ENCODE measurements at regions not wholly inside any gene's neighbourhood (a gene's known extent, or its start where the extent isn't known, plus 50 kb on each side); places are given as distances from the start of the nearest gene placed in this dataset.

GRCh38 chr15:94596707-94597106 is 365.3 kb downstream of the MCTP2 start:
- TF ChIP-seq, protein P1, sequence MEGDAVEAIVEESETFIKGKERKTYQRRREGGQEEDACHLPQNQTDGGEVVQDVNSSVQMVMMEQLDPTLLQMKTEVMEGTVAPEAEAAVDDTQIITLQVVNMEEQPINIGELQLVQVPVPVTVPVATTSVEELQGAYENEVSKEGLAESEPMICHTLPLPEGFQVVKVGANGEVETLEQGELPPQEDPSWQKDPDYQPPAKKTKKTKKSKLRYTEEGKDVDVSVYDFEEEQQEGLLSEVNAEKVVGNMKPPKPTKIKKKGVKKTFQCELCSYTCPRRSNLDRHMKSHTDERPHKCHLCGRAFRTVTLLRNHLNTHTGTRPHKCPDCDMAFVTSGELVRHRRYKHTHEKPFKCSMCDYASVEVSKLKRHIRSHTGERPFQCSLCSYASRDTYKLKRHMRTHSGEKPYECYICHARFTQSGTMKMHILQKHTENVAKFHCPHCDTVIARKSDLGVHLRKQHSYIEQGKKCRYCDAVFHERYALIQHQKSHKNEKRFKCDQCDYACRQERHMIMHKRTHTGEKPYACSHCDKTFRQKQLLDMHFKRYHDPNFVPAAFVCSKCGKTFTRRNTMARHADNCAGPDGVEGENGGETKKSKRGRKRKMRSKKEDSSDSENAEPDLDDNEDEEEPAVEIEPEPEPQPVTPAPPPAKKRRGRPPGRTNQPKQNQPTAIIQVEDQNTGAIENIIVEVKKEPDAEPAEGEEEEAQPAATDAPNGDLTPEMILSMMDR (IDR thresholded peaks at IDR 0.05; ENCODE audit: extremely low read depth, insufficient read depth, missing control alignments), result no peak
- no peak for DNase-seq (ENCODE audit: low spot score)
- in situ Hi-C loops (cut with MboI; ENCODE audit: low pct_unique_long_range_greater_than_20kb, low sequenced_read_pairs, unreplicated experiment), result loop anchor here (25.0 kb wide), 1 partner anchor 691 kb away; no protein-coding TSS in a partner anchor

DNA sequence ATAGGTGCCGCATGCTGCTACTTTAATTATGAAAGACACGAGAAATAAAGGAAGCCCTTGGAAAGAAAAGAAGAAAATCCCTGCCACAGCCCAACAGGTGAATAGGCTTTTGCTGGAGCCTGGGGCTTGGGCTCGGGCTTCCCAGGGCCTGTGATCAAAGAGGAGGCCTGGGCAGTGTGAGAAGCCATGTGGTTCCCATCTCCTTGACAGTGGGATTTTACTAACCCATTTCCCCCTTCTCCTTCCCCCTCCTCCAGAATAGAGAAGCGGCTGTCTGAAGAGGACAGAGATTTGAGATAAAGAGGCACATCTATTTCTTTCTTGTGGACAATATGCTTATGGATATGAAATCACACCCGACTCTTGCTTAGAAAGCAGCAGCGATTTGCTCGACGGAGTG is 369.1 kb downstream of the MCTP2 start:
- no peak for DNase-seq (ENCODE audit: low spot score)
- TF ChIP-seq, protein P1 (IDR thresholded peaks at IDR 0.05; ENCODE audit: extremely low read depth, insufficient read depth, missing control alignments), result no peak
- in situ Hi-C loops (cut with MboI; ENCODE audit: low pct_unique_long_range_greater_than_20kb, low sequenced_read_pairs, unreplicated experiment), result no loop called here

DNA sequence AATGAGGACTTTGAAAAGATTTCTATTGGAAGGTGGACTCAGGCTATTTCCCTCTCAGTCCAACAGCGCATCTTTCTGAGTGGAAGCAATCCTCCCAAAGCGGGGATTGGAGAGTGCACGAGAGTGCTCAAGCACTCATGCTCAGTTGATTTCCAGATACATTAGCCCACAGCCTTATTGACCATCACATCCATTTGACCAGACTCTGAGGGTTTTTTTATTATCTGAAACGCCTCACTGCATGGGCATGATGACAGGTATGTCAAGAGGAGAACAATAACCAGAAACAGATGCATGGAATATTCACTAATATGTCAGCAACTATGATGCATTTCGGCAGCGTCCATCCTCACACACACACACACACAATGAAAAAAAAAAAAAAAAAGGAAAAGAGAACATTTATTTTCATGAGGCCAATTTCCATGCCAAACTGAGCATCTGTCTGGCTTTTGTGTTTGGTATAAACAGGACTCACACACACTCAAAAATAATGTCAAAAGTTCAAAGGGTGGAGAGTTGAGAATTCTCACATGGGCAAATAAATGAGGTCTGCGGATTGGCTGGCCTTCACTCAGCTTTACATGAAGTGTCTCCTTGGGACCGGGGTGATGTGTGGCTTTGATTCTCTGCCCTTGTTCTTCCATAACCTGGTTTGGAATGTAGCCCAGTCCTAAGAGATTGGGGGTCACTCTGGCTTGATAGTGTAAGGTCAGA is 371.6 kb downstream of the MCTP2 start:
- DNase-seq (ENCODE audit: low spot score), result no peak
- TF ChIP-seq, protein P1 (IDR thresholded peaks at IDR 0.05; ENCODE audit: extremely low read depth, insufficient read depth, missing control alignments), result no peak
- in situ Hi-C loops (cut with MboI; ENCODE audit: low pct_unique_long_range_greater_than_20kb, low sequenced_read_pairs, unreplicated experiment), result no loop called here

DNA sequence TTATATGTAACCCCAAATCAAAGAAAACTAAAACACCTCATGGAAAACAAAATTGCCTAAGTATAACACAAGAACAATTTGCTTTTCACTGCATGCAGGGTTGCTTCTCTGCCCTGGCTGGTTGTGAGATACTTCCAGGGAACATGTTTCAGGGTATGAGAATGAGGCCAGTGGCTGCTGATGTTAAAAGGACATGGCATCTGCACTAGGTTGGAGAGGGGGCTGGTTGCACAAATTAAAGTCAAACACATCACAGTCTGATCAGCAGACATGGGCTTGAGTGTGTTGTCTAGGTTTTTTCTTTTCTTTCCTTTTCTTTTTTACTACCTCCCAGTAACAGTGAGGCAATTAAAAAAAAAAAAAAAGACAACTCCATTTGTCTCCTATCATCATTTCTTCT is 374.9 kb downstream of the MCTP2 start:
- TF ChIP-seq, protein P1 (IDR thresholded peaks at IDR 0.05; ENCODE audit: extremely low read depth, insufficient read depth, missing control alignments), result no peak
- DNase-seq (ENCODE audit: low spot score), result no peak
- in situ Hi-C loops (cut with MboI; ENCODE audit: low pct_unique_long_range_greater_than_20kb, low sequenced_read_pairs, unreplicated experiment), result no loop called here

GRCh38 chr15:94607176-94607654 is 375.9 kb downstream of the MCTP2 start:
- TF ChIP-seq, protein P1 (IDR thresholded peaks at IDR 0.05; ENCODE audit: extremely low read depth, insufficient read depth, missing control alignments), result no peak
- no peak for DNase-seq (ENCODE audit: low spot score)
- in situ Hi-C loops (cut with MboI; ENCODE audit: low pct_unique_long_range_greater_than_20kb, low sequenced_read_pairs, unreplicated experiment), result no loop called here

- TF ChIP-seq, protein P1 (IDR thresholded peaks at IDR 0.05; ENCODE audit: extremely low read depth, insufficient read depth, missing control alignments), result no peak
- in situ Hi-C loops (cut with MboI; ENCODE audit: low pct_unique_long_range_greater_than_20kb, low sequenced_read_pairs, unreplicated experiment), result no loop called here
- DNase-seq (ENCODE audit: low spot score), result no peak
These were observed 378.7 kb downstream of the MCTP2 start for GRCh38 chr15:94610069-94610468.
